GM18508 (cell line): ENCODE measurements at regions not wholly inside any gene's neighbourhood (a gene's known extent, or its start where the extent isn't known, plus 50 kb on each side); places are given as distances from the start of the nearest gene placed in this dataset.

Source experiments
- ATAC-seq: cut with Tn5 transposase; IDR thresholded peaks from one replicate; pipeline ENCODE4 v1.9.1; 2021; ENCODE audit warnings: moderate number of reproducible peaks; ENCODE audit not compliant: insufficient read depth, unreplicated experiment

- peak; percentile 89 for ATAC-seq
Observed at GRCh38 chr12:23049180-23049579, 424.2 kb downstream of the ETNK1 start.

- ATAC-seq: no peak
Observed at GRCh38 chr12:23055004-23055403, 430.0 kb downstream of the ETNK1 start.

- no peak for ATAC-seq
Observed at GRCh38 chr12:23057571-23057970, 432.6 kb downstream of the ETNK1 start.

- ATAC-seq: no peak
Observed at GRCh38 chr12:23060161-23060560, 435.2 kb downstream of the ETNK1 start.

- no peak for ATAC-seq
Observed at GRCh38 chr12:23063206-23063605, 438.2 kb downstream of the ETNK1 start.

GRCh38 chr12:23066095-23066494 is 441.1 kb downstream of the ETNK1 start:
- no peak for ATAC-seq

GRCh38 chr12:23083267-23083666 is 458.3 kb downstream of the ETNK1 start:
- peak; percentile 74 for ATAC-seq

GRCh38 chr12:23084236-23084995 is 459.4 kb downstream of the ETNK1 start:
- no peak for ATAC-seq

- no peak for ATAC-seq
Observed at GRCh38 chr12:23088594-23088993, 463.6 kb downstream of the ETNK1 start.

- ATAC-seq: no peak
Observed at GRCh38 chr12:23093488-23093887, 468.5 kb downstream of the ETNK1 start.

- no peak for ATAC-seq
Observed at GRCh38 chr12:23096321-23096720, 471.4 kb downstream of the ETNK1 start.

GRCh38 chr12:23098110-23098509 is 473.1 kb downstream of the ETNK1 start:
- no peak for ATAC-seq

GRCh38 chr12:23098517-23098916 is 473.5 kb downstream of the ETNK1 start:
- ATAC-seq: no peak

- ATAC-seq: no peak
Observed at GRCh38 chr12:23099104-23099503, 474.1 kb downstream of the ETNK1 start.

- ATAC-seq: no peak
Observed at GRCh38 chr12:23099604-23100003, 474.6 kb downstream of the ETNK1 start.

- no peak for ATAC-seq
Observed at GRCh38 chr12:23108957-23109356, 484.0 kb downstream of the ETNK1 start.

- ATAC-seq: no peak
Observed at GRCh38 chr12:23113781-23114180, 488.8 kb downstream of the ETNK1 start.

- ATAC-seq: no peak
Observed at GRCh38 chr12:23115984-23116383, 491.0 kb downstream of the ETNK1 start.

- no peak for ATAC-seq
Observed at GRCh38 chr12:23126794-23127193, 501.8 kb downstream of the ETNK1 start.

GRCh38 chr12:23127701-23128100 is 502.7 kb downstream of the ETNK1 start:
- ATAC-seq: no peak

GRCh38 chr12:23128462-23128861 is 503.5 kb downstream of the ETNK1 start:
- ATAC-seq: no peak

- ATAC-seq: no peak
Observed at GRCh38 chr12:23132357-23132756, 507.4 kb downstream of the ETNK1 start.
